HEK293T (cell line): ENCODE measurements at regions not wholly inside any gene's neighbourhood (a gene's known extent, or its start where the extent isn't known, plus 50 kb on each side); places are given as distances from the start of the nearest gene placed in this dataset.

Experiments
- FOXA1 ChIP-seq: fragments of 450-650 bp; IDR thresholded peaks from 2 replicates; pipeline ENCODE4 v1.6.1; 2016; ENCODE audit warnings: mild to moderate bottlenecking
- SUZ12 ChIP-seq: fragments of 450-650 bp; IDR thresholded peaks from 2 replicates; pipeline ENCODE4 v1.6.1; 2016; ENCODE audit warnings: mild to moderate bottlenecking
- TARDBP ChIP-seq: fragments of 450-650 bp; IDR thresholded peaks from 2 replicates; pipeline ENCODE4 v1.6.1; 2016

GRCh38 chr4:127120441-127121090 lies 512.2 kb upstream of the INTU start:
- TF ChIP-seq SUZ12, result no peak
- no peak for TF ChIP-seq TARDBP
- TF ChIP-seq FOXA1, result no peak
